DND-41 (cell line): ENCODE measurements at regions not wholly inside any gene's neighbourhood (a gene's known extent, or its start where the extent isn't known, plus 50 kb on each side); places are given as distances from the start of the nearest gene placed in this dataset.

Source experiments
- EZH2 ChIP-seq: IDR thresholded peaks from 3 replicates; pipeline ENCODE4 v1.6.1; 2012; ENCODE audit warnings: borderline replicate concordance, low read depth, mild to moderate bottlenecking, moderate library complexity, low read length, inconsistent platforms; ENCODE audit not compliant: severe bottlenecking
- TF ChIP-seq, protein P1 (sequence below): IDR thresholded peaks from 2 replicates; pipeline ENCODE4 v1.5.1; 2012; ENCODE audit warnings: borderline replicate concordance, low read length, moderate library complexity, mild to moderate bottlenecking; ENCODE audit not compliant: poor library complexity, severe bottlenecking; ENCODE audit errors: extremely low read depth

GRCh38 chr9:97758334-97758916, 61.3 kb upstream of the XPA start:
- TF ChIP-seq, protein P1, sequence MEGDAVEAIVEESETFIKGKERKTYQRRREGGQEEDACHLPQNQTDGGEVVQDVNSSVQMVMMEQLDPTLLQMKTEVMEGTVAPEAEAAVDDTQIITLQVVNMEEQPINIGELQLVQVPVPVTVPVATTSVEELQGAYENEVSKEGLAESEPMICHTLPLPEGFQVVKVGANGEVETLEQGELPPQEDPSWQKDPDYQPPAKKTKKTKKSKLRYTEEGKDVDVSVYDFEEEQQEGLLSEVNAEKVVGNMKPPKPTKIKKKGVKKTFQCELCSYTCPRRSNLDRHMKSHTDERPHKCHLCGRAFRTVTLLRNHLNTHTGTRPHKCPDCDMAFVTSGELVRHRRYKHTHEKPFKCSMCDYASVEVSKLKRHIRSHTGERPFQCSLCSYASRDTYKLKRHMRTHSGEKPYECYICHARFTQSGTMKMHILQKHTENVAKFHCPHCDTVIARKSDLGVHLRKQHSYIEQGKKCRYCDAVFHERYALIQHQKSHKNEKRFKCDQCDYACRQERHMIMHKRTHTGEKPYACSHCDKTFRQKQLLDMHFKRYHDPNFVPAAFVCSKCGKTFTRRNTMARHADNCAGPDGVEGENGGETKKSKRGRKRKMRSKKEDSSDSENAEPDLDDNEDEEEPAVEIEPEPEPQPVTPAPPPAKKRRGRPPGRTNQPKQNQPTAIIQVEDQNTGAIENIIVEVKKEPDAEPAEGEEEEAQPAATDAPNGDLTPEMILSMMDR = no peak
- TF ChIP-seq EZH2 = no peak
